ENCODE measurements at regions not wholly inside any gene's neighbourhood (a gene's known extent, or its start where the extent isn't known, plus 50 kb on each side); places are given as distances from the start of the nearest gene placed in this dataset.

DNA sequence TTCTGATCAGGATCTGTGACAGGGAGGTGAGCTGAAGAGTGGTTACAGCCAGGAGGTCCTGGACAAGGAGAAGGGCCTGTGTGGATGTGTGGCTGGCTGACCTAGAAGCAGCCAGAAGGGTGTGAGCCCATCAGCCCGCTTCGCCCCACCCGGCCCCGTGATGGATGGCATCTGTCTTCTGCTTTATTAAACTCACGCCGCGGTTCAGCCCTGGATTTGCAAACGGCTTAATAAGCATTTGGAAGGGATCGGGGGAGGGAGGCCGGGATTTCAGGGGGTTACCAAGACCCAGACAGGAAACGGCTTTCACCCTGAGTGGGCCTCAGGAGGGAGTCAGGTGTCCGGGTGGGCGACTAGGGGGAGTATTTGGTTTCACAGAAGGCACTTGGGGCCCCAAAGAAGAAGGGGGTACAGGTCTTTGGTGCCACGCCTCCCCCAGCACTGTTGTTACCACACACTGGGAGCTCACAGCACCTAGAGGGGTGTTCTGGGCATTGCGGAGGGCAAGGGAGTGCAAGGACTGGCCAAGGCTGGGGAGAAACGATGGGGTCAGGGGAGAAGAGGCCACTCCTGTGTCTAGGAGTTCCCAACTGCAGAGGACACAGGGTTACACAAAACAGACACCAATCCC, 53.8 kb upstream of the FOXP4 start:
- Histone ChIP-seq H3K27ac (no peak overlapping the region), H3K4me1 (no peaks in the 10 kb centered on the region), H3K36me3 (replicated peaks in 1 of 2; ENCODE audit: insufficient read depth in 1 of 2, low read depth in 2 of 2) (no peaks in the 10 kb centered on the region), H3K27me3 (no peaks in the 10 kb centered on the region), H3K4me3 (no peak overlapping the region), H3K9me3 (no peaks in the 10 kb centered on the region)
- DNase-seq (no peak), ATAC-seq (no peak)
- intact Hi-C loops (cut with DNase I) = no loop called here
- WGBS, 2 donors = 65 to 79% methylated on average over 15 to 16 of the region's 16 CpGs
- TF ChIP-seq POLR2A (IDR thresholded peaks at IDR 0.05) = no peak
- no peak for TF ChIP-seq CTCF (IDR thresholded peaks at IDR 0.05)

DNA sequence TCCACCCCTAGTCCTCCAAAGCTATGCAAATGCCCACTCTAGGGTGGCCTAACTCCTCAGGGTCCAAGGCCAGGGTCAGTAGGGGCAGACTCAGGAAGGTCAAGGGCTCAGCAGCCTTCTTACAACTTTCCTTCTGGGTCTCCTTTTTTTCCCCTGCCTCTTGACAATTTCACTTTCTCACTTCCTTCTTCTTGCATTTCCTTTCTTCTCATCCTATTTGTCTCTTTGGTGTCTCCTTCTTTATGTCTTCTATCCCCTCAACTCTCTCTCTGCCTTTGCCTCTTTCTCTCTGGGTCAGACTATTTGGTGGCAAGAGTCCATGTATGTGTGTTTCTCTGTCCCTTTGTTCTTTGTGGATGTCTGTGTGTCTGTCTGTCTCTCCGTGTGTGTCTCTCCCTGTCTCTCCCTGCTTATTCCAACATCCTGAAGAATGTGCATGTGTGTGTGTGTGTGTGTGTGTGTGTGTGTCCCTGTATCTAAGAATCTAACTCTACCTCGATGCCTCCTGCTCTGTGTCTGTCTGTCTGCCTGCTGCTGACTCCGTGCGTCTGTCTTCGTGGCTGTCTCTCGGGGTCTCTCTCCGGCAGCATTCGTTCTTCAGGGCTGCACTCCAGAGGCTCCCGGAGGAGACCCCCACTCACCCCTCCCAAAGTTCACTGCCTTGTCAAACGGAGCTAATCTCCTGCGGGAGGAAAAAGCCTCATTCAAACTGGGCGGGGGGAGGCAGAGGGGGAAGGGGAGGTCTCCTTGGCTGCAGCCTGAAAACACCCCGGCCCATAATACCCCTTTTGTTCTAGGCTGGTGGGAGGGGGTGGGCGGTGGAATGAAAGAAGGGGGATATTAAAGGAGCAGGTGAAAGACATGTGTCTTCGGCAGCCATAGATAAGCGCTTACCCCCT, 51.7 kb upstream of the FOXP4 start:
- Histone ChIP-seq H3K4me3 (no peak overlapping the region), H3K9me3 (no peaks in the 10 kb centered on the region), H3K27me3 (no peaks in the 10 kb centered on the region), H3K36me3 (replicated peaks in 1 of 2; ENCODE audit: insufficient read depth in 1 of 2, low read depth in 2 of 2) (no peaks in the 10 kb centered on the region), H3K27ac (no peak overlapping the region), H3K4me1 (no peaks in the 10 kb centered on the region)
- DNase-seq = no peak
- no peak for ATAC-seq
- no peak for TF ChIP-seq POLR2A (IDR thresholded peaks at IDR 0.05)
- no peak for TF ChIP-seq CTCF (IDR thresholded peaks at IDR 0.05)
- 58 to 62% methylated on average over 16 of the region's 16 CpGs for WGBS, 2 donors
- intact Hi-C loops (cut with DNase I) = no loop called here
